ENCODE measurements at regions not wholly inside any gene's neighbourhood (a gene's known extent, or its start where the extent isn't known, plus 50 kb on each side); places are given as distances from the start of the nearest gene placed in this dataset.

- Histone ChIP-seq H3K4me3 (no peak overlapping the region), H3K4me1 (no peaks in the 10 kb centered on the region), H3K9me3 (peaks cover 3% of the 10 kb centered on the region), H3K36me3 (no peaks in the 10 kb centered on the region), H3K27me3 (no peaks in the 10 kb centered on the region), H3K27ac (no peak overlapping the region)
- DNase-seq (ENCODE audit: low spot score in 2 of 2): no peak
- no peak for TF ChIP-seq EP300 (IDR thresholded peaks at IDR 0.05)
- TF ChIP-seq CTCF (IDR thresholded peaks at IDR 0.05): no peak
- TF ChIP-seq POLR2A (IDR thresholded peaks at IDR 0.05): no peak
- TF ChIP-seq POLR2AphosphoS5 (IDR thresholded peaks at IDR 0.05): no peak
Measured at GRCh38 chr3:5618170-5618569, 430.7 kb downstream of the EDEM1 start.

- H3K4me3 ChIP-seq: no peak overlapping the region
- no peaks in the 10 kb centered on the region for H3K27me3 ChIP-seq
- no peak for TF ChIP-seq CTCF (IDR thresholded peaks at IDR 0.05)
- no peak for TF ChIP-seq POLR2A (IDR thresholded peaks at IDR 0.05)
- no peak for TF ChIP-seq POLR2AphosphoS5 (IDR thresholded peaks at IDR 0.05)
- no peak for TF ChIP-seq EP300 (IDR thresholded peaks at IDR 0.05)
- WGBS: 64% methylated on average over 3 of the region's 3 CpGs
- DNase-seq (ENCODE audit: low spot score in 2 of 2): no peak
- no peaks in the 10 kb centered on the region for H3K9me3 ChIP-seq
- no peaks in the 10 kb centered on the region for H3K36me3 ChIP-seq
- H3K27ac ChIP-seq: no peak overlapping the region
- no peaks in the 10 kb centered on the region for H3K4me1 ChIP-seq
Measured at GRCh38 chr3:5630406-5630805, 442.9 kb downstream of the EDEM1 start.

GRCh38 chr3:5633960-5634359 is 446.5 kb downstream of the EDEM1 start:
- Histone ChIP-seq H3K4me1 (no peaks in the 10 kb centered on the region), H3K4me3 (no peak overlapping the region), H3K36me3 (no peaks in the 10 kb centered on the region), H3K9me3 (peaks cover 4% of the 10 kb centered on the region), H3K27me3 (no peaks in the 10 kb centered on the region), H3K27ac (no peak overlapping the region)
- TF ChIP-seq POLR2A (IDR thresholded peaks at IDR 0.05) (no peak), POLR2AphosphoS5 (IDR thresholded peaks at IDR 0.05) (no peak), EP300 (IDR thresholded peaks at IDR 0.05) (no peak)
- 86% methylated on average over 8 of the region's 10 CpGs for WGBS
- no peak for DNase-seq (ENCODE audit: low spot score in 2 of 2)

GRCh38 chr3:5634411-5634810 is 446.9 kb downstream of the EDEM1 start:
- H3K4me1 ChIP-seq: no peaks in the 10 kb centered on the region
- H3K27ac ChIP-seq: no peak overlapping the region
- 72% methylated on average over 4 of the region's 6 CpGs for WGBS
- peaks cover 4% of the 10 kb centered on the region for H3K9me3 ChIP-seq
- TF ChIP-seq POLR2A (IDR thresholded peaks at IDR 0.05): no peak
- no peak for TF ChIP-seq POLR2AphosphoS5 (IDR thresholded peaks at IDR 0.05)
- no peak for TF ChIP-seq EP300 (IDR thresholded peaks at IDR 0.05)
- TF ChIP-seq CTCF (IDR thresholded peaks at IDR 0.05): no peak
- no peak overlapping the region for H3K4me3 ChIP-seq
- no peaks in the 10 kb centered on the region for H3K36me3 ChIP-seq
- no peak for DNase-seq (ENCODE audit: low spot score in 2 of 2)
- no peaks in the 10 kb centered on the region for H3K27me3 ChIP-seq

GRCh38 chr3:5635746-5636145 is 448.2 kb downstream of the EDEM1 start:
- Histone ChIP-seq H3K27me3 (no peaks in the 10 kb centered on the region), H3K4me1 (no peaks in the 10 kb centered on the region), H3K4me3 (no peak overlapping the region), H3K27ac (no peak overlapping the region), H3K9me3 (peaks cover 4% of the 10 kb centered on the region), H3K36me3 (no peaks in the 10 kb centered on the region)
- no peak for DNase-seq (ENCODE audit: low spot score in 2 of 2)
- TF ChIP-seq POLR2AphosphoS5 (IDR thresholded peaks at IDR 0.05) (no peak), CTCF (IDR thresholded peaks at IDR 0.05) (no peak), POLR2A (IDR thresholded peaks at IDR 0.05) (no peak), EP300 (IDR thresholded peaks at IDR 0.05) (no peak)
- WGBS: 53% methylated on average over 2 of the region's 2 CpGs

- H3K4me1 ChIP-seq: no peaks in the 10 kb centered on the region
- no peak overlapping the region for H3K4me3 ChIP-seq
- no peaks in the 10 kb centered on the region for H3K27me3 ChIP-seq
- no peak for DNase-seq (ENCODE audit: low spot score in 2 of 2)
- no peak overlapping the region for H3K27ac ChIP-seq
- 92% methylated on average over 2 of the region's 2 CpGs for WGBS
- no peaks in the 10 kb centered on the region for H3K36me3 ChIP-seq
- no peak for TF ChIP-seq POLR2AphosphoS5 (IDR thresholded peaks at IDR 0.05)
- no peak for TF ChIP-seq CTCF (IDR thresholded peaks at IDR 0.05)
- no peak for TF ChIP-seq POLR2A (IDR thresholded peaks at IDR 0.05)
- no peak for TF ChIP-seq EP300 (IDR thresholded peaks at IDR 0.05)
- peaks cover 4% of the 10 kb centered on the region for H3K9me3 ChIP-seq
Measured at GRCh38 chr3:5638550-5638949, 451.0 kb downstream of the EDEM1 start.
